ENCODE measurements at regions not wholly inside any gene's neighbourhood (a gene's known extent, or its start where the extent isn't known, plus 50 kb on each side); places are given as distances from the start of the nearest gene placed in this dataset.

GRCh38 chr13:90445179-90445578, 902.3 kb upstream of the MIR17HG start:
- no peaks in the 10 kb centered on the region for H3K79me1 ChIP-seq (ENCODE audit: low read depth in 1 of 2, low read length in 2 of 2)
- H2BK5ac ChIP-seq (ENCODE audit: low read depth, low read length, poor library complexity, severe bottlenecking): peak overlapping the region; percentile 93
- no peak overlapping the region for H2AK9ac ChIP-seq (replicated peaks; ENCODE audit: low read depth, low read length, poor library complexity)
- peak overlapping the region; percentile 85 to 95; a peak in 2 of 4 replicates for H4K8ac ChIP-seq (ENCODE audit: low read depth in 2 of 2, low read length in 2 of 2)
- TF ChIP-seq CEBPB (IDR thresholded peaks at IDR 0.05; ENCODE audit: low read depth, low read length) (no peak), ELK1 (IDR thresholded peaks at IDR 0.05; ENCODE audit: borderline replicate concordance, low read depth, low read length) (no peak), BHLHE40 (IDR thresholded peaks at IDR 0.05; ENCODE audit: low read depth, low read length) (no peak), RAD21 (IDR thresholded peaks at IDR 0.05; ENCODE audit: low read length) (no peak), USF2 (IDR thresholded peaks at IDR 0.05; ENCODE audit: low read depth, low read length) (no peak), RFX5 (IDR thresholded peaks at IDR 0.05; ENCODE audit: low read depth, low read length) (no peak), MXI1 (IDR thresholded peaks at IDR 0.05; ENCODE audit: borderline replicate concordance, low read depth, low read length) (no peak), MAZ (IDR thresholded peaks at IDR 0.05; ENCODE audit: borderline replicate concordance, low read depth, low read length) (no peak), FOS (IDR thresholded peaks at IDR 0.05; ENCODE audit: low read depth, low read length) (no peak), MAFK (IDR thresholded peaks at IDR 0.05; ENCODE audit: low read depth, low read length) (no peak), POLR2A (IDR thresholded peaks at IDR 0.05; ENCODE audit: low read depth, low read length) (no peak)
- H3K27ac ChIP-seq (ENCODE audit: insufficient read depth, low read length): no peak overlapping the region; the same call in 1 of the 2 replicates
- no TSS peak for BruUV-seq (replicated peaks)
- dilution Hi-C loops (cut with HindIII; ENCODE audit: low sequenced_read_pairs, unreplicated experiment) (no loop called here), in situ Hi-C loops (cut with MboI; ENCODE audit: low sequenced_read_pairs) (no loop called here), intact Hi-C loops (cut with micrococcal nuclease) (no loop called here)
- ChIA-PET CTCF (interaction anchor here (0.7 to 1.0 kb wide), 2 partner anchors 8 to 24 kb away, joined by 3 to 4 read pairs; no protein-coding TSS in a partner anchor), POLR2A (ENCODE audit: unreplicated experiment) (no interaction called here)
- peak overlapping the region; percentile 93; the same call in 1 of the 2 replicates for H3K18ac ChIP-seq (ENCODE audit: low read depth, low read length)
- peak; percentile 97 for ATAC-seq (ENCODE audit: low read depth)
- H3K4me2 ChIP-seq (ENCODE audit: low read depth, low read length): peak overlapping the region; percentile 72; the same call in 1 of the 2 replicates
- peaks cover 8% of the 10 kb centered on the region for H3K4me1 ChIP-seq (ENCODE audit: control insufficient read depth, insufficient read depth, low read length)
- H3K9ac ChIP-seq (ENCODE audit: low read depth, low read length): no peak overlapping the region
- H2AK5ac ChIP-seq (ENCODE audit: low read depth, low read length): no peak overlapping the region
- no peak overlapping the region for H3K14ac ChIP-seq (replicated peaks; ENCODE audit: low read depth, low read length)
- H2AFZ ChIP-seq (replicated peaks; ENCODE audit: low read length, poor library complexity): no peak overlapping the region
- peak overlapping the region; percentile 81 for H2BK120ac ChIP-seq (ENCODE audit: low read depth, low read length)
- no peaks in the 10 kb centered on the region for H3K9me3 ChIP-seq (ENCODE audit: control insufficient read depth, insufficient read depth, low read length)
- no peaks in the 10 kb centered on the region for H4K20me1 ChIP-seq (ENCODE audit: insufficient read depth, low read length)
- H3K36me3 ChIP-seq (ENCODE audit: control insufficient read depth, insufficient read depth, low read length): no peaks in the 10 kb centered on the region
- H3K9me1 ChIP-seq (ENCODE audit: insufficient read depth, low read length): peaks cover 6% of the 10 kb centered on the region
- 0 out of 2 replicates have a peak overlapping the region, but pooled peaks have one; percentile 72 for H4K91ac ChIP-seq (ENCODE audit: insufficient read depth, low read depth, low read length)
- no peak overlapping the region; the same call in 1 of the 2 replicates for H4K5ac ChIP-seq (ENCODE audit: low read depth, low read length)
- no peak overlapping the region for H3K4me3 ChIP-seq (ENCODE audit: insufficient read depth, low read depth, low read length)
- DNase-seq: peak; percentile 90
- H3K23ac ChIP-seq (ENCODE audit: low read depth, low read length): no peak overlapping the region
- H3K27me3 ChIP-seq (ENCODE audit: control insufficient read depth, insufficient read depth, low read length): no peaks in the 10 kb centered on the region
- H2BK15ac ChIP-seq (ENCODE audit: low read depth, low read length): no peak overlapping the region; the same call in 2 of the 3 replicates
- peak overlapping the region; percentile 37; the same call in 1 of the 2 replicates for H2BK20ac ChIP-seq (ENCODE audit: low read depth, low read length)
- no peak overlapping the region; the same call in 1 of the 2 replicates for H3K4ac ChIP-seq (ENCODE audit: low read depth, low read length)
- WGBS, 2 experiments (ENCODE audit: extremely low coverage in 2 of 2, insufficient read length in 1 of 2): no CpG with 5 or more reads among the region's 2 CpGs
- no peak overlapping the region for H3K56ac ChIP-seq (ENCODE audit: extremely low read depth, insufficient read depth, low read length)

Measured in IMR-90 (cell line).